GM21515 (cell line): ENCODE measurements at regions not wholly inside any gene's neighbourhood (a gene's known extent, or its start where the extent isn't known, plus 50 kb on each side); places are given as distances from the start of the nearest gene placed in this dataset.

Source experiments
- ATAC-seq: cut with Tn5 transposase; IDR thresholded peaks from one replicate; pipeline ENCODE4 v1.9.1; 2021; ENCODE audit not compliant: unreplicated experiment

DNA sequence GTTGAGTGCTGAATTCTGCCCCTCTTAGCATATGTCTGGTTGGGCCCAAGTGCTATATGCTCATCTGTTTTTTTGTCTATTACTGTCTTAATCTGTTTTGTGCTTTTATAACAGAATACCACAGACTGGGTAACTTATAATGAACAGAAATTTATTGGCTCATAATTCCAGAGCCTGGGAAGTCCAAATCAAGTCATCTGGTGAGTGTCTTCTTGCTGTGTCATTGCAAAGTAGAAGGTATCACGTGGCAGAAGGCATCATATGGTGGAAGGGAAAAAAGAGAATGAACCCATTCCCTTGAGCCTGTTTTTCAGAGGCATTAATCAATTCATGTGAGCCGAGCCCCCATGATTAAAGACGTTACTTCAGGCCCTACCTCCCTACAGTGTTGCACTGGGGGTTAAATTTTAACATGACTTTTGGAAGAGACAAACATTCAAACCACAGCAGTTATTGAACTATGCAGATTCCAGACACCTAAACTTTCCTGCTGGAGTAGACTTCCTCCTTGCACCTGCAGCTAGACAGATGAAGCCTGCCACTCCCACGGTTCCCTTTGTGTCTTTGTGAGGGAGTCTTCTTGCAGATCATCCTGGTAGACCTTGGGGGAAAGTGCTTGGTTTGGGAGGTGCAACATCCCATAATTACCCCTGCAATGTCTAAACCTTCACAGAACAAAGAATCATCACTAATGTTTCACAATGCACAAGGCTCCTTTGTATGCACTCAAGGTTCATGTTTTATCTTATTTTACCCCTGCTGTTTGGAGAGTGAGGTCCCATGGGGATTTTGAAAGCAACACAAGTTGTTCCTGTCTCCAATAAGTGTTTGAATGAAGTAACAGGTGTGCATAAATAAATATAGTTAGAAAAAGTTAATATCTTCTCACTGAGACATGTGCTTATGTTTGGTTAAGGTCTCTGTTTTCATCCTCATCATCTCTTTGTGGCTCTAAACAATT is 64.7 kb upstream of the XCR1 start:
- ATAC-seq: no peak

DNA sequence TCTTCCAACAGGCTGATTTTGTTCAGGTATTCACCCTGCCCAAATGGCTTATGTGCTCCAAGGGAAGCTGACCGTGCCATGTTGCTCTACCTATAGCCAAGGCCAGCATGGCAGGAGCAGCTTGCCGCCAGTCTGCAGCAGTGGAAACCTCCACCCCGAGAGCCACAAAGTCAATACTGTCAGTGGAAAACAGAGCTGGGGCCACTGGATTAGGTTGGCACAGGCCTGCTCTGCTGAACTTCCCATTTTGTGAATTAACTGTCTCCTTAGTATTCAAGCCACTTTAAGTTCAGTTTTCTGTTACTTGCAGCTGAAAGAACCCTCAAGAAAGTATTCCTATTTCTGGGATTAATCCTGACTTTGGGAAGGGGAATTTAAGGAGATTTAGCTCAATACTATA is 63.8 kb upstream of the XCR1 start:
- ATAC-seq: no peak

DNA sequence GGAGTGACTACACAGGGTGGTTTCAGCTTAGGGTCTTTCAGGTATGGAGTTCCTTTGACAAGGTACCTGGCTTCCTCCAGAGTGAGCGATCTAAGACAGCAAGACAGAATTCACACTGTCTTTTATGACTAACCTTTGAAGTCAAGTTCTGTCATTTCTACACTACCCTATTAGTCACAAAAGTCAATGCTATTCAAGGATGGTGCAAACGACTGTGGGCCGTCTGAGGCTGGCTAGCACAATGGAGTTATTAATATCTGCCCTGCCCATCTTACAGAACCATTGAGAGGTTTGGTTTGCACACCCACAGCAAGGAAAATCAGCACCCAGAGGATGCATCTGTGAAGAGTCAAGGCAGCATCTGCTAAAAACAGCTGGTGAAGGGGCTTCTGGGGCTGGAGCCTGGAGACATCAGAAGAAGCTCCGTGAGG is 62.9 kb upstream of the XCR1 start:
- no peak for ATAC-seq

DNA sequence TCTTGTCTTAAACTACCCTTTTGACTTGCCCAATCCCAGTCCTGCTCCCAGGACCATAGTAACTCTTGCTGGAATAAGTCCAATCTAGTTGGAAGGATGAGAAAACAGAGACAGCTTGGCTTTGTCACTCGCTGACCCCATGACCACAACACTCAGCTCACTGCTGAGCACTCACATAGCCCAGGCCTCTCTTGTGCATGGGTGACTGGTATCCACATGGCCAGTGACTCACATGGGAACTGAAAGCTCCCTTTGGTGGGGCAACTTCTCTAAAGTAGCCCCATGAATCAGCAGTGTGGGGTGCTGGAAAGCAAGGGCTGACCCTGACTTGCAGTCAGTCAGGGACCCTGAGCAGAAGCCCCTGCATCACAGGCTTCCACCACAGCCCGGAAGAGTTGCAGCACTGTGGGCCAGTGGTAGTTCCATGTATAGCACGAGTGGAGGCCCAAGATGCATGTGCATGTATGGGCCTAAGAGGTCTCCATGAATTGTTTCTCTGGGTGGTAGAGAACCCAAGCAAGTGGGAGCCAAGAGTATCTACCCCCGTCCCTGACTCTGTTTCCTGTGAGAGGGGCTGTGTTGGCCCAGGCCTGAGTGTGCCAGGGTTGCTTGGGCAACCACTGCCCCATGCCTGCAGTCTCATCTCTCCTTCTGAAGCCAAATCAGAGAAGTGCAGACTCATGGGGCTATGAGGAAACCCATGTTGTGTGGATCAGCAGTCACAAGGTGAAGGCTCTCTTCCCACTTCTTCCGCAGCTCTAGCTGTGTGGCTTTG is 62.1 kb upstream of the XCR1 start:
- ATAC-seq: no peak

DNA sequence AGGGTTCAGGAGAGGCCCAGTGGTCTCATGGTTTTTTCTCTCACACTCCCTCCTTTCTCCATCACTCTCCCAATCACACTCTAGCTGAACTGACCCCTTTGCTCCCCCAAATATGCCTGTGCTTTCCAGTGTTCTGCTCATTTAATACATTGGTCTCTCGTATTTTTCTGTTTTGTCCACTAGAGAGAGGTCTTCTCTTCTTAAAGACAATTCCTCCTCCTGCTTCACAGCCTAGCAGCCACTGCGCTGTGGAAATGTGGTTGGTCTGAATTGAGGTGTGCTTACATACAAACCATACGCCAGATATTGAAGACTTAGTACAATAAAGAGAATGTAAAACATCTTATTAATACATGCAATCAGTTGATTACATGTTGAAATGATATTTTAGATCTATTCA is 60.6 kb upstream of the XCR1 start:
- ATAC-seq: no peak

DNA sequence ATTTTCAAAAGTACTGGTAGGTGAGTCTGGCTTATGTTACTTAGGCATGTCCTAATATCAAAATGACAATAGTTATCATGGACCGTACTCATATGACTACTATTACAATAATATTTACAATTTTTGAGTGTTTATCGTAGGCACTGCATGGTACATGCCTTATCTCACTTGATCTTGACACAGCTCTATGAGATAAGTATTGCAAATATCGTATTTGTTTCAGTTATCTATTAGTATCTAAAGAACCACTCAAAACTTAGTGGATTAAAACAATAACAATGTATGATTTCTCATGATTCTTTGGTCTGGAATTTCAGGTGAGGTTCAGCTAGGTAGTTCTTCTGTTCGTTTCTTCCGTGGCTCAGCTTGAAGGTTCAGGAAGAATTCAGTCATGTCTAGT is 59.7 kb upstream of the XCR1 start:
- no peak for ATAC-seq

DNA sequence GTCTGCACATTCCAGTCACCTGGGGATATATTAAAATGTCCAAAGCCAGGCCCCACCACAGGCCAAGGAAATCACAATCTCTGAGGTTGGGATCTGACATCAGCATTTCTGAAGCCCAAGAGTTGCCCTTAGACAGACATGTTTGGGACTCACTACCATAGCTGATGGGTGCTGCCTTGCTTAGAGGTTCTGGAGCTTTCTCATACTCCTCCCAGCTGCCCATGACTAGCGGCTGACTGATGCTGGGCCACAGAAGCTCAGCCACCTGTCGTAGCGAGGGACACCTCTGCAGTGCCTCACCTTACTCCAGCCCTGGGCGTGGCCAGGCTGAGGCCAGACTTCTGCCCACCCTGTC is 58.8 kb upstream of the XCR1 start:
- ATAC-seq: no peak

DNA sequence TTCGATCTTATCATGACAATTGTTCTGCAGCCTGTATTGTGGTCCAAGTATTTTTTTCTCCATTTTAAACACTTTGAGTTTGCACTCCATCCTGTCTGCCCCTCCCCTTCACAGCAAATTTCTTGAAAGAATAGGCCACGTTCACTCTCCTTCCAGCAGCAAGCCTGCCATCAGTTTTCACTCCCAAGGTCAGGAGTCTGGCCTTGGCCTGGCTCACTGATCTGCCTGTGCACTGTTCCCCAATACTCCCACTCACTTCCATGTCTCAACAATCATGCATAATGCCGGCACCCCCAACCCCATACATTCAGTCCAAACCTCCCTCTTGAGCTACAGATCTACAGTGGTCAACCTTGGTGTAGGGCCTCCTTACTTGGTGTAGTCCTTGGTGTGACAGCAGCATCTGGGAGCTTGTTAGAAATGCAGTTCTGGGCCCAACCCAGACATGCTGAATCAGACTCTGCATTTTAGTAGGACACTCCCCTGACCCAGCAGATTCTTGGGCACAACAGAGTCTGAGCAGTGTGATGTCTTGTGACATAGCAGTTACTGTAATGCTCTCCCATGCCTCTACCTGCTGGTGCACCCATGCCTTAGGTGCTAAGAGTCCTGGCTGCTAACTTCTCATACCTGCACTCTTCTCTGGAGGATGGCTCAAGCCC is 58.3 kb upstream of the XCR1 start:
- ATAC-seq: no peak

DNA sequence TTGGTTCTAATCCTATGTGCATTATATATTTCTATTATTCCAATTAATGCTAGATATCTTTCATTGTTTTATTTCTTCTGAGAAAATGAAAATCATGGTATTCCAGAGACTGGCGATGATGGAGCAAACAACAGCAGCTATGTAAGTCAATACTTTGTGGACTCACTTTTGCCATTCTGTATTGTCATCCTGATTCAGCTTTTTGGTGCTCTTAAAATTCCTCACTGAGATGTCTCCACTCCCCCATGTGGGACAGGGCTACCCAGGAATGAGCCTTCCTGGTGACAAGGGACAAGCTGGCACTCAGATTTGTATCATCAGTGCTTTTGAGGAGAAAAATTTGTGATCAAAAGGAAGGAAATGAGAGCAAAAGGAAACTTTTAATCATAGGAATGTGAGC is 56.7 kb upstream of the XCR1 start:
- ATAC-seq: no peak

DNA sequence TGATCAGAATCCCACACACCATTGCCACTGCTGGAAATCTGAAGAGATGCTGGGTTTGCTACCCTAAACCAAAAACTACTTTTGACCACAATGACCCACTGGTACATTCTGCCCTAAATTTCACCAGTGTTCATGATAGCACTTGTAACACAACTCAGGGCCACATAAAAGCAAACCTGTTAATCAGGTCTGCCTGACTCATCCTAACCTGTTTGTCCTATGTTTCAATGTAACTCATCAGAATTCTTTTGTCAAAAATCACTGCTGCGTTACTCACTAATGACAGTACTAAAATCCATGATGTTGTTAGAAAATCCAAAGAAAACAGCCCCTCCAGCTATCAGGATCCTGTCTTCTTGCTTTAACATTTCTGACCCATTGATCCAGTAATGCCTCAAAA is 55.6 kb upstream of the XCR1 start:
- ATAC-seq: no peak

DNA sequence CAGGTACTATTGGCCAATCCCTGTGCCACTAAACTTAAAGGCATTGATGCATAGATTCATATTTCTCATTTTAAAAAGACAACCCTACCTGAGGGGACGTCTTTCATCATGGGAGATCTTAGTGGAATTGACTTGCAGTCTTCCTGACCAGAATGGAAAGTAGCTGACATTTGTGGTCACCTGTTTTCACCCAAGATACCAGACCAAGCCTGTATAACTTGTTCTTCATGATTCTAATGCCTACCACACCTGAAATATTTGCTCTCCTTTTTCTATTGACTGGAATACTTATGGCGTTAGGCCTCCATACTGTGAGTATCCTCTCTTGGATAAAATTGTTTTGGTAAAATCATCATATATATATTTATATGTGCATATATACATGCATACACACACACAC is 54.7 kb upstream of the XCR1 start:
- no peak for ATAC-seq

DNA sequence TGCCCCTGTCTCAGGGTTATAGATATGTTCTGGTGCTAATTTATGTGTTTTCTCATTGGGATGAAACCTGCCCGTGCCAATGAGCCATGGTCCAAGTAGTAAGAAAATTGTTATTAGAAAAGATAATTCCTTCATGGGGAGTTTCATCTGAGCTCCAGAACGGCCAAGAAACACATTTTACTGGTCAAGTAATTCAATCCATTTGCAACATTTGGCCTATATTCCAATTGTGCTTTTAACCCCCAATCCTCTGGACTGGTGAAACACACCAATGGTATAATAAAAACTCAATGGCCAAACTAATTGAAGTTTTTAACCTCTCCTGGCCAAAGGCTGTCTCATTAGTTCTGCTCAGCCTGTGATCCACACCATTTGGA is 53.7 kb upstream of the XCR1 start:
- ATAC-seq: no peak

DNA sequence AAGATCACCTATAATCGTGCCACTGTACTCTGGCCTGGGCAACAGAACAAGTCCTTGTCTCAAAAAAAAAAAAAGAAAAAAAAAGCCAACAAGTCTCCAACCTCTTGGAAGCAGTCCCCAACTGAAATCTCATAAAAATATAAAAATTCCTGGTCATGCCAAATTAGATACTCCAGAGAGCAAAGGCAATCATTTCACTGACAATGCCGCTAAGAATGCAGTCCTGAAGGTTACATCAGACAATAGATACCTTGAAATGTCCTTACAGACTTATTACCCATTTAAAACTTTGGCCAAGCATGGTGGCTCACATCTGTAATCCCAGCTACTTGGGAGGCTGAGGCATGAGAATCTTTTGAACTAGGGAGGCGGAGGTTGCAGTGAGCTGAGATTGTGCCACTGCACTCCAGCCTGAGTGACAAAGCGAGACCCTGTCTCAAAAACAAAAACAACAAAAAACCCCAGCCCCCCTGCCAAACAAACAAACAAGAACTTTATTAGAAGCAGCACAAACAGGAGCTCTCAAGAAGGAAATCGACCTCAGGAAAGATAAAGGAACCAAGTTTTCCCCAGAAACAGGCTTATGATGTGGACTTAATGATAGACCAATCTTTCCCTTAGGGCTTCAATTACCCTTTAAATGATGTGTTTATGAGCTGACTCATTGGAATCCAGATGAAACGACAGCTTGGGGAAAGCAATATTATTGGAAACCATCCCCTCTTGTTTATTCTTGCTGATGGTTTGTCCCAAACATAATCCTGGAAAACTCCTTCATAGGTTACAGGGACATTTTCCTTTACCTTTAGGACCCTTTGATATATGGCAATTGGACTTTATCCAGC is 53.1 kb upstream of the XCR1 start:
- no peak for ATAC-seq

DNA sequence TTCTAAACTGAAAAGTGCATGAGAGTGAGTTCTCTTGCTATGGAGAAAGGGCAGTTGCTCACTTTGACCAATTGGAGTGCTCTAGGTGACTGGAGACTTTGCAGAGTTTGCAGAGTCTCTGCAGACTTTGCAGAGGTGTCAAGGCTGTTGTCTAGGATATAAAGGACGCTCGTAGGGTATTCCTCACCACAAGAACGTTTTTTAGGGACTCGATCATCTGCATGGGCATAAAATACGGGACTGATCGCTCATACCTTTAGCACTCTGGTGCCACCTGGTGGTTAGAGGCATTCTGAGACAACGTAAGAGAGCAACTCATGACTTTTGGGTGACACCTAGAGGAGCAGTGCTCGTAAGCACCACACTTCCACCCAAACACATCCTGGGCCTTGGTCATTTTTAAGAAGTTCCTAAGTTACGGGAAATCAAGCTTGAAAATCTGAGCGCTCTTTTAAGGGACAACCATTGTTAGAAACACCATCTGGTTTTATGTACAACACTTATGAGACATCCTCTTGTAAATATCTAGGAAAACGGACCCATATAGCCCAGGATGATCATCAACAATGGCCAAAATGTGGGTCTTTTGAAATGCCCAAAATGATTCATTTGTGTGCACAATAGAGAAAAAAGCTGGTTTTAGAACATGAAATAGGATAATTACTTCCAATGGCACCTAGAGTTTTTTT is 51.6 kb upstream of the XCR1 start:
- peak; percentile 84 for ATAC-seq
